CD4-positive, alpha-beta T cell treated with Interleukin-15 for 4 hours (primary cell): ENCODE measurements at regions not wholly inside any gene's neighbourhood (a gene's known extent, or its start where the extent isn't known, plus 50 kb on each side); places are given as distances from the start of the nearest gene placed in this dataset.
"Not testable (repeated sequence)": the region's sequence is repeated elsewhere in the genome, so short reads cannot be mapped to it uniquely, and the experiment has no call there.

ENCODE experiments used
- DNase-seq: peaks from one replicate; pipeline ENCODE4 v3.0.0-alpha.2; 2020; ENCODE audit warnings: low spot score

GRCh38 chr3:4897765-4898453 lies 81.3 kb upstream of the BHLHE40 start:
- no peak for DNase-seq

- peak; percentile 25 for DNase-seq
These were observed 80.6 kb upstream of the BHLHE40 start for GRCh38 chr3:4898454-4899313.

GRCh38 chr3:4899710-4900109 lies 79.5 kb upstream of the BHLHE40 start:
- DNase-seq: no peak

- no peak for DNase-seq
These were observed 78.9 kb upstream of the BHLHE40 start for GRCh38 chr3:4900298-4900697.

- peak; percentile 27 for DNase-seq
These were observed 74.2 kb upstream of the BHLHE40 start for GRCh38 chr3:4904811-4905695.

- DNase-seq: peak; percentile 50
These were observed 73.1 kb upstream of the BHLHE40 start for GRCh38 chr3:4906107-4906621.

GRCh38 chr3:4907050-4907449 lies 72.2 kb upstream of the BHLHE40 start:
- no peak for DNase-seq

- DNase-seq: no peak
These were observed 71.4 kb upstream of the BHLHE40 start for GRCh38 chr3:4907643-4908432.

GRCh38 chr3:4908433-4909156 lies 70.6 kb upstream of the BHLHE40 start:
- peak; percentile 63 for DNase-seq

- no peak for DNase-seq
These were observed 64.8 kb upstream of the BHLHE40 start for GRCh38 chr3:4914464-4914863.

- DNase-seq: not testable (repeated sequence)
These were observed 57.6 kb upstream of the BHLHE40 start for GRCh38 chr3:4921589-4921988.

- DNase-seq: no peak
These were observed 52.3 kb upstream of the BHLHE40 start for GRCh38 chr3:4926892-4927291.

GRCh38 chr3:4928277-4928789 lies 50.9 kb upstream of the BHLHE40 start:
- no peak for DNase-seq
